ENCODE measurements at regions not wholly inside any gene's neighbourhood (a gene's known extent, or its start where the extent isn't known, plus 50 kb on each side); places are given as distances from the start of the nearest gene placed in this dataset.

DNA sequence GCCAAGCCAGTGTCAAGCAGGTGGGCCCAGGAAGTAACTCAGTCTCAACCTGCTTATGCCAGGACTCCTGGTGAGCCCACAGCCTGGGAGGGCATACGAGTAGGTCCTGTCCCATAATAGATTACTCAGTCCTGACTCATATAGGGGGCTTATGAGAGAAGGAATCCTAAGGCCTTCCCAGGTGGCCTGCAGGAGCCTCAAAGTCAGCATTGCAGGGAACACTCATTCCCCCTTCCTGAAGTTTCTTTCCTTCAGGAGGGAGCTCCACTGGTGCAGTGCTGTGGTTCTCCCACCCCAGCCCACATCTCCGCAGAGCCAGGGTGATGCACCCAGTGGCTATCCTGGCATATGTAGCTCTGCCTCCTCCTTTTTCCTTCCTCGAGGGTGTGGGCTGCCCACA is 137.3 kb downstream of the ZIC5 start:
- Mint-ChIP-seq H3K4me3 (no peak overlapping the region), H3K9me3 (no peaks in the 10 kb centered on the region), H3K27ac (no peak overlapping the region), H3K4me1 (no peaks in the 10 kb centered on the region), H3K36me3 (ENCODE audit: low read depth) (no peaks in the 10 kb centered on the region), H3K27me3 (no peaks in the 10 kb centered on the region)
- DNase-seq, result no peak
- intact Hi-C loops (cut with micrococcal nuclease), result no loop called here

- H3K27me3 Mint-ChIP-seq, result no peaks in the 10 kb centered on the region
- DNase-seq, result no peak
- H3K9me3 Mint-ChIP-seq, result no peaks in the 10 kb centered on the region
- H3K27ac Mint-ChIP-seq, result no peak overlapping the region
- H3K36me3 Mint-ChIP-seq (ENCODE audit: low read depth), result no peaks in the 10 kb centered on the region
- H3K4me1 Mint-ChIP-seq, result no peaks in the 10 kb centered on the region
- intact Hi-C loops (cut with micrococcal nuclease), result no loop called here
- H3K4me3 Mint-ChIP-seq, result no peak overlapping the region
Observed at GRCh38 chr13:99832347-99832746, 139.2 kb downstream of the ZIC5 start.

GRCh38 chr13:99830931-99831330 is 140.6 kb downstream of the ZIC5 start:
- H3K27me3 Mint-ChIP-seq, result no peaks in the 10 kb centered on the region
- intact Hi-C loops (cut with micrococcal nuclease), result no loop called here
- no peaks in the 10 kb centered on the region for H3K36me3 Mint-ChIP-seq (ENCODE audit: low read depth)
- no peak overlapping the region for H3K27ac Mint-ChIP-seq
- H3K4me3 Mint-ChIP-seq, result no peak overlapping the region
- no peaks in the 10 kb centered on the region for H3K4me1 Mint-ChIP-seq
- no peaks in the 10 kb centered on the region for H3K9me3 Mint-ChIP-seq
- DNase-seq, result no peak

- Mint-ChIP-seq H3K9me3 (no peaks in the 10 kb centered on the region), H3K4me3 (no peak overlapping the region), H3K4me1 (no peaks in the 10 kb centered on the region), H3K36me3 (ENCODE audit: low read depth) (no peaks in the 10 kb centered on the region), H3K27me3 (no peaks in the 10 kb centered on the region), H3K27ac (no peak overlapping the region)
- no peak for DNase-seq
- intact Hi-C loops (cut with micrococcal nuclease), result no loop called here
Observed at GRCh38 chr13:99829593-99830239, 141.9 kb downstream of the ZIC5 start.

- DNase-seq, result no peak
- H3K36me3 Mint-ChIP-seq (ENCODE audit: low read depth), result no peaks in the 10 kb centered on the region
- intact Hi-C loops (cut with micrococcal nuclease), result no loop called here
- H3K27me3 Mint-ChIP-seq, result no peaks in the 10 kb centered on the region
- H3K4me1 Mint-ChIP-seq, result no peaks in the 10 kb centered on the region
- H3K27ac Mint-ChIP-seq, result no peak overlapping the region
- no peaks in the 10 kb centered on the region for H3K9me3 Mint-ChIP-seq
- no peak overlapping the region for H3K4me3 Mint-ChIP-seq
Observed at GRCh38 chr13:99829161-99829560, 142.4 kb downstream of the ZIC5 start.

DNA sequence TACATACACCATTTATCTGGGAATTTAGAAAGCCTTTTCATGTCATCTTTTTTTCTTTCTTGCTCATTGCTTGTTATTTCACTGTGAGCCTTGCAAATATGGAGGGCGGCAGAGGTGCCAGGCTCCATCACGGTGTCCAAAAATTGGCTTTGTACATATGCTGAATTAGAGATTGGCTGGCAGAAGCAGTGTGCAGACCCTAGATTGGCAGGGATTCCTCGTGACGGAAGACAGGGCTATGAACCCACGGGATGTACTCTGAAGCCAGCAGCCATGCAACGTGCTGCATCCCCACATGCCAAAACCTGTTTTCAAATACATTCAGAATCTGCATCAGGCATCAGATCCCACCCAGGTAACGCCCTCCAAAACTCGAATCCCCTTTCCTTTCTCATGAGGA is 142.8 kb downstream of the ZIC5 start:
- intact Hi-C loops (cut with micrococcal nuclease), result no loop called here
- Mint-ChIP-seq H3K27me3 (no peaks in the 10 kb centered on the region), H3K36me3 (ENCODE audit: low read depth) (no peaks in the 10 kb centered on the region), H3K4me3 (no peak overlapping the region), H3K9me3 (no peaks in the 10 kb centered on the region), H3K4me1 (no peaks in the 10 kb centered on the region), H3K27ac (no peak overlapping the region)
- DNase-seq, result no peak

GRCh38 chr13:99828123-99828522 is 143.4 kb downstream of the ZIC5 start:
- Mint-ChIP-seq H3K36me3 (ENCODE audit: low read depth) (no peaks in the 10 kb centered on the region), H3K27me3 (no peaks in the 10 kb centered on the region), H3K9me3 (no peaks in the 10 kb centered on the region), H3K4me3 (no peak overlapping the region), H3K4me1 (no peaks in the 10 kb centered on the region), H3K27ac (no peak overlapping the region)
- intact Hi-C loops (cut with micrococcal nuclease), result no loop called here
- no peak for DNase-seq

- Mint-ChIP-seq H3K4me3 (no peak overlapping the region), H3K27ac (no peak overlapping the region), H3K4me1 (no peaks in the 10 kb centered on the region), H3K27me3 (peaks cover 3% of the 10 kb centered on the region), H3K36me3 (ENCODE audit: low read depth) (no peaks in the 10 kb centered on the region), H3K9me3 (no peaks in the 10 kb centered on the region)
- no peak for DNase-seq
- intact Hi-C loops (cut with micrococcal nuclease), result no loop called here
Observed at GRCh38 chr13:99827011-99827772, 144.4 kb downstream of the ZIC5 start.

- no peak for DNase-seq
- H3K36me3 Mint-ChIP-seq (ENCODE audit: low read depth), result no peaks in the 10 kb centered on the region
- H3K27me3 Mint-ChIP-seq, result peaks cover 7% of the 10 kb centered on the region
- no peaks in the 10 kb centered on the region for H3K4me1 Mint-ChIP-seq
- H3K27ac Mint-ChIP-seq, result no peak overlapping the region
- intact Hi-C loops (cut with micrococcal nuclease), result no loop called here
- no peak overlapping the region for H3K4me3 Mint-ChIP-seq
- H3K9me3 Mint-ChIP-seq, result no peaks in the 10 kb centered on the region
Observed at GRCh38 chr13:99823961-99824360, 147.6 kb downstream of the ZIC5 start.

- Mint-ChIP-seq H3K36me3 (ENCODE audit: low read depth) (no peaks in the 10 kb centered on the region), H3K9me3 (no peaks in the 10 kb centered on the region), H3K4me1 (peaks cover 9% of the 10 kb centered on the region), H3K4me3 (no peak overlapping the region), H3K27me3 (peaks cover 7% of the 10 kb centered on the region), H3K27ac (no peak overlapping the region)
- no peak for DNase-seq
- intact Hi-C loops (cut with micrococcal nuclease), result no loop called here
Observed at GRCh38 chr13:99822820-99823219, 148.7 kb downstream of the ZIC5 start.

GRCh38 chr13:99821741-99822140 is 149.8 kb downstream of the ZIC5 start:
- DNase-seq, result no peak
- intact Hi-C loops (cut with micrococcal nuclease), result no loop called here
- H3K27me3 Mint-ChIP-seq, result peaks cover 9% of the 10 kb centered on the region
- no peak overlapping the region for H3K4me3 Mint-ChIP-seq
- H3K36me3 Mint-ChIP-seq (ENCODE audit: low read depth), result no peaks in the 10 kb centered on the region
- peaks cover 12% of the 10 kb centered on the region for H3K4me1 Mint-ChIP-seq
- H3K9me3 Mint-ChIP-seq, result no peaks in the 10 kb centered on the region
- H3K27ac Mint-ChIP-seq, result no peak overlapping the region

DNA sequence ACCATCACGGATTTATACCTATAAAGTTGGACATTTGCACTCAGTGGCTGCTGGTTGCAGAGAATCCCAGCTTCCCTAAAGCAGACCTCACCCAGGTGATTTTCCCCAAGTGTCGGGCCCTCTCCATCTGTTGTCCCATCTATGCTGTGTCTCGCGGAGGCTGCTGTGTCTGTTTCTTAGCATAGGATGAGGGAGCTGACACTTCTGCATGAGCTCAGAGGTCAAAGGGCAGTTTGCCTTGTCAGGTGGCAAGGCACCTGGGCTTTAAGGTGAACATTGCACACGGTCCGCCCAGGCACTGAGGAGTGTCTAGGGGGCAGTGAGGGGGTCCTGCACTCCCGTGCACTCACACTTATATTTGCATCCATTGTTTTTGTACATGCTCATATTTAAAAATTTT is 151.6 kb downstream of the ZIC5 start:
- Mint-ChIP-seq H3K27me3 (peaks cover 9% of the 10 kb centered on the region), H3K36me3 (ENCODE audit: low read depth) (no peaks in the 10 kb centered on the region), H3K4me1 (peaks cover 12% of the 10 kb centered on the region), H3K4me3 (no peak overlapping the region), H3K9me3 (no peaks in the 10 kb centered on the region), H3K27ac (no peak overlapping the region)
- intact Hi-C loops (cut with micrococcal nuclease), result no loop called here
- no peak for DNase-seq

- Mint-ChIP-seq H3K36me3 (ENCODE audit: low read depth) (no peaks in the 10 kb centered on the region), H3K27ac (no peak overlapping the region), H3K27me3 (peaks cover 4% of the 10 kb centered on the region), H3K4me3 (no peak overlapping the region), H3K4me1 (peaks cover 12% of the 10 kb centered on the region), H3K9me3 (no peaks in the 10 kb centered on the region)
- no peak for DNase-seq
- intact Hi-C loops (cut with micrococcal nuclease), result no loop called here
Observed at GRCh38 chr13:99816321-99816720, 155.2 kb downstream of the ZIC5 start.

GRCh38 chr13:99813336-99814095 is 158.1 kb downstream of the ZIC5 start:
- intact Hi-C loops (cut with micrococcal nuclease), result no loop called here
- H3K4me3 Mint-ChIP-seq, result no peak overlapping the region
- no peak overlapping the region for H3K27ac Mint-ChIP-seq
- peaks cover 4% of the 10 kb centered on the region for H3K27me3 Mint-ChIP-seq
- H3K4me1 Mint-ChIP-seq, result peaks cover 11% of the 10 kb centered on the region
- H3K9me3 Mint-ChIP-seq, result no peaks in the 10 kb centered on the region
- H3K36me3 Mint-ChIP-seq (ENCODE audit: low read depth), result no peaks in the 10 kb centered on the region
- DNase-seq, result no peak

Measured in activated CD4-positive, alpha-beta T cell treated with anti-CD3 and anti-CD28 coated beads, Interleukin-2, amount 10 ng/mL, durations not matched to agents 24 days and 14 days (primary cell).